CD4-positive, alpha-beta T cell treated with Interferon gamma for 1 hour (primary cell): ENCODE measurements at regions not wholly inside any gene's neighbourhood (a gene's known extent, or its start where the extent isn't known, plus 50 kb on each side); places are given as distances from the start of the nearest gene placed in this dataset.

Experiments used
- DNase-seq: peaks from one replicate; pipeline ENCODE4 v3.0.0-alpha.2; 2020

DNA sequence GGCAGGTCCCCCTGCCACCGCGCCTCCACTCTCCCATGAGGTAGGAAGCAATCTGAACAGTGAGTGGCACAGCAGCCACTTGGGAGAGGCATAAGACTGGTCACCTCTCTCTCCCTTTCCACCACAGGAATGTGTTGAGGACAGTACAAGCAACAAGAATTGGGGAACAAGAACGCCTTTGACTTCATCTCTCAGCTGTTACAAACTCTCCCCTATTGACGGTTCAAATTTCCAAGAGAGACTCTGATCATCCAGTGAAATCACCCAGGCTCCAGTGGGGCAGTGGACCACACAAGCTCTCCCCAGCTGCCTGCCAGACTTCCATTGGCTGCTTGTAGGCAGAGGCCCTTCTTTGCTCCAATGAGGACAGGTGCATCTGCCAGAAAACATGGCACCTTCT, 249.9 kb upstream of the JUN start:
- DNase-seq, result no peak

DNA sequence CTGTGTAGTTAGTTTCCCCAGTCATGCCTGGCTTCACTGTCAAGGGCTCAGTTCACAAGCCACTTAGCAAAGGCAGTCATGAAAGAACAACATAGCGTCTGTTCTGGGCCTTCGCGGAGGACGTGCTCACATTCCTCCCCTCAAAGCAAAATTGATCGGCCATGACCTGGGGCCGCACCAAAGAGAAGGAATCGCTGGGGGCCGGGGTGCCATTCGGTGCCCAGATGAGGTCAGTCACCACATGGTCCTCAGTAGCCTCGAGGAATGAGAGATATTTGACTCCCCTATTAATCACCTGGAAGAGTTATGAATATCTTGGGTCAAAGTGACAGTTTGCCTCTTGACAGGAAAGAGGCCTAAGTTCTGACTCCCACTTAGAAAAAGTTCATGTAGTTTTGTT, 251.1 kb upstream of the JUN start:
- no peak for DNase-seq

DNA sequence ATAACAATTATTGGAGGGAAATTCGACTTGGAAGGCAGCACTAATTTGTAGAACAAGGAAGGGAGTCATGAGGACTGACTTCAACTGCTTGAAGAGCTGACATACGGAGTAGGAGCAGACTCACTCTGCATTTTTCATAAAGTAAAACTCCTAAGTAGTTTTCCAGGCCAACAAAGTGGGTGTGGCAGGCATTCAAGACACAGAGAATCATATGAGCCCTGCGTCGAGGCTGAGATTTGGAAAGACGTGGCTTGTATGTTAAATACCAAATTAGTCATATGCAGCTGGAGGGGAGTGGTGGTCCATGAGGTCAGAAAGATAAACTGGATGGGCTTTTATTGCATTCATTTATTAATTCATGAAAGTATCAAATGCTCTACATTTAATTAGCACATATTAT, 255.7 kb upstream of the JUN start:
- no peak for DNase-seq

DNA sequence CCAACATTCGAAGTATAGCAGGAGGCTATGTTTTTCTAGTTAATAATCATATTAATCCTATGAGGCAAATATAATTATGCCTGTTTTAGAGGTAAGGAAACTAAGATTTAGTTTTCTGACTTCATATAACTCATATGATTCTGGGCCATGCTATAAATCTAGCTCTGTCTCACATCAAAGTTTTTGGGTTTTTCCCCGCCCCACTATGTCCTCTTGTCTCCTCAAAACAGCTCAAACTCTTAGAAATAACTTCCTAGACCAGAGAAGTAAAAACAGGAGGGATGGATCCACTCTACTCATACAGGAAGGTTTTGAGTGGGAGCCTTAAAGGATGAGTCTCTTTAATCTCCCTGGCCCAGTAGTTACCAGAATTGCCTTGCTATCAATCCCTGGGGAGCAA, 256.4 kb upstream of the FGGY start:
- no peak for DNase-seq

DNA sequence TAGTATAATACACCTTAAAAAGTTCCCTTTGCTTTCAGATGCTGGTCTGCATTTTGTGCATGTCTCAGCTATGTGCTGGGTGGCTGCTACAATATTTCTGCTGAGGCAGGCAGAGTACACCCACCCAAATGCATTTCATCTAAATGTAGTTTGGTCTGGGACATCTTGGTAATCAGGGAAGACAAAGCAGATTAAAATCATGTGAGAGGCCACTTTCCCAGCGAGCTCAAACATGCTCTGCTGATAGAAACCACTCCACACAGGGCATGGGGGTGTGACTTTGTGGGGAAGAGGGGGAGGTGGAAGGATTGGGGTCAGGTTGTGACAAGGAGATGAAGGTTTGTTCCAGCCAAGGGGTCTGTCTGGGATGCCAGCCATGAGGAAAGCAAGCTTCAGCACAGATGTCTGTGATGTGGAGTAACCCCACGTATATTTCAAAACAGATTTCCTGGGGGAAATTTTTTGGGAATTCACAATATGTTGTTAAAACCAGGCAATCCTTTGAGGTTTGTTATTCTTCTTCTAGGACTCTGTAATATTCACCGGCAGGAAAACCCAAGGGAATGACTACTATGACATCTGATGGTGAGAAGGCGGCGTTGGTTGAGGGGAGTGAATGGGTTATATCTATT, 255.1 kb upstream of the FGGY start:
- DNase-seq, result no peak

DNA sequence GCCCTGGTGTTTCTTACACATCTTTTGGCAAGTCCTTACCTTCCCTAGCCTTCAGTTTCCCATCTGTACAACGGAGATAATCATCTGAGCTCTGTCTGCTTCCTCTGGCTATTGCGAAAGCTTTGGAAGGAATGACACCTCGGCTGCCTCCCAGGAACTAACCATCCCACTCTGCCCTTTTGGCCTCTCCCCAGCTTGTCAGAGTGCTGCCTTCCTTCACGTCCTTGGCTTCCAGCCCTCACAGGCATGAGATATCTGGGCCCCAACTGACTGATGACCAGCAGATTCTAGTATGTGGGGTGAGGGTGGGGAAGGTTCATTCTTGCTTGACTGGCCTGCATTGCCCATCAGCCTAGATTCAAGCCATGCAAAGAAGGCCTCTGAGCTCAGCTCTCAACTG, 253.1 kb upstream of the FGGY start:
- no peak for DNase-seq

DNA sequence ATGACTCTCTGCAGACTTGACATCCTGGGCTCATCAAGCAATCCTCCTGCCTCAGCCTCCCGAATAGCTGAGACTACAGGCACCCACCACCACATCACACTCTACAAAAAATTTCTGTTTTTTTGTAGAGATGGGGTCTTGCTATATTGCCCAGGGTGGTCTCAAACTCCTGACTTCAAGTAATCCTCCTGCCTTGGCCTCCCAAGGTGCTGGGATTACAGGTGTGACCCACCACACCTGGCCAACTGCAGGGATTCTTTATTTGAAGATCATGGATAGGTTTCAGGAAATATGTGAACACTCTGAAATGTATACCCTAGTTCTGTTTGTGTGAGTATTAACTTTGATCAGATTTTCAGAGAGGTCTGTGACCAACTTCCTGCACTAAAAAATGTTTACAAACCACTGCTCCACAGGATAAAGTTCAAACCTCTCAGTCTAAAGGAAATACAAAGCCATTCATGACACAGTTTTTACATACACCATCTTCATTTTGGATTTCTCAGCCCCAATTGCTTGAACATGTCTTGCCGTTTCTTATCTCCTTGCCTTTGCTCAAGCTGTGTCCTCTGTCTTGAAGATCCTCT, 252.3 kb upstream of the FGGY start:
- DNase-seq, result no peak

DNA sequence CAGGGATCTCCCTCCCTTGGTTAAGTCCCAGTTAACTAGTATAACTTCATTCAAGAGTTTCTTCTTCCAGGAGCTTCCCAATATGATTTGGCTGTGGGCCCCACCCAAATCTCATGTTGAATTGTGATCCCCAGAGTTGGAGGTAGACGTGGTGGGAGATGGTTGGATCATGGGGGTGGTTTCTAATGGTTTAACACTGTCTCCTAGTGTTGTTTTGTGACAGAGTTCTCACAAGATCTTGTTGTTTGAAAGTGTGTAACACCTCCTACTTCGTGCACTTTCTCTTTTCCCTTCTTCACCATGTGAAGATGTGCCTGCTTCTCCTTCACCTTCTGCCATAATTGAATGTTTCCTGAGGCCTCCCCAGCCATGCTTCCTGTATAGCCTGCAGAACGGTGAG, 251.8 kb upstream of the FGGY start:
- no peak for DNase-seq

DNA sequence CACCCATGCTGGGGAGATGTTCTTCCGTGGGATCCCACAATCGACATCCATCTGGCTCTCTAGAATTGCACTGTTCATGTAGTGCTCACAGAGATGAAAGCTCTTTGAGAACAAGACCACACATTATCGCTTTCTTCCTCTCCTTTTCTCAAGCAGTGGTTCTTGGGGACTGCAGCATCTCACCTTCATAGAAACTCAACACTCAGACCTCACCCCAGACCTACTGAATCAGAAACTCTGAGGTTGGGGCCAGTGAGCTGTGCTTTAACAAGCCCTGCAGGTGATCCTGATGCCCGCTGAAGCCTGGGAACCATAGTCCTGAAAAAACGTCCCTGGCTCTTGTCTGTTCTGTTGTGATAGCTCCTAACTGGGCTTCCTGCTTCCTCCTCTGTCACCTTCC, 251.3 kb upstream of the FGGY start:
- DNase-seq, result no peak

DNA sequence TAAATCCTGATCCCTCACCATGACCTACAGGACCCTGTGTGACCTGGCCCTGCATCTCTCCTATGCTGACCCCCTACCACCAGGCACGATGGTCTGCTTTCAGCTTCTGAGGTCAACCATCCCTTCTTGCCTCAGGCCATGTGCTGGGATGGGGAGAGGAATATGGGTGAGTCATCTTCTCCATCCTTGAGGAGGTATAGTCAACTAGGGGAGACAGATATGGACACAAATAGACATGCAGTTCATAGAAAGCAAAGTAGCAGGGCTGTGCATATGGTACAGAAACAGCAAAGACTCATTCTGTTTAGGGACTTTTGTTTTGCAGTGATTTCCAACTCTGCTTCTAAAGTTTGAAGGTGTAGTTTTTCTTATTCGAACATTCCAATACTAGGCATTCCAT, 250.8 kb upstream of the FGGY start:
- DNase-seq, result no peak

DNA sequence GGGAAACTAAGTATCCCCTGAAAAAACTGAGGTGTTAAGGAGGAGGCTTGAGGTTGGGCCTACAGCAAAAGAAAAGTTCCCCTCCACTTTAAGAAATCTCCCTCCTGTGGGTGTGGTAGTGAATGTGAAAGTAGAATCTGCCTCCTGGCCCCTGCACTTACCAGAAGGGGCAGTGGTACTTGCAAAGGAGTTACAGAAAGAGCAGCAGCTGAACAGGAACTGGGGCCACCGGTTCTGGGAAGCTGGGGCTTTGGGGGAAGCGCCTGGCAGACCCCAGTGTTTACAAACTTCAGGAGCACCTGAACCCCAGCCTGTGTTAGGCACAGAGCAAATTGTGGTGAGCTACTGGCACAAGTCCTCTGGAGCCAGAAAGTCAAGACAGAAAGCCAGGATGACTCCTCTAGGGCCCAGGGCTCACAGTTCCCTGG, 250.2 kb upstream of the FGGY start:
- DNase-seq, result peak; percentile 51

DNA sequence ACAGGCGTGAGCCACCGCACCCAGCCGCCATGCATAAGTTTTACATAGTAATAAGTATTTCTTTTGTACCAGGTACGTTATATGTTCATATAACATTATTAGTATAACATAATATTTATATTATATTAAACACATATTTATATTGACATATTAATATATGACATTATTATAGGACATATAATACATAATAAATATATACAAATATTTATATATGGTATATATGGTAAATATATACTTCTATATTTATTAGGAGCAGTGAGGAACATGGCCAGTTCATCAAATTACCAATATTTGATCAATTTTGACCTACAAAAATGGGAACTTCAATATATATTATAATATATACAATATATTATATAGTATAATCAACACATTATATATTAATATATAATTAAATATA, 245.9 kb upstream of the FGGY start:
- no peak for DNase-seq

DNA sequence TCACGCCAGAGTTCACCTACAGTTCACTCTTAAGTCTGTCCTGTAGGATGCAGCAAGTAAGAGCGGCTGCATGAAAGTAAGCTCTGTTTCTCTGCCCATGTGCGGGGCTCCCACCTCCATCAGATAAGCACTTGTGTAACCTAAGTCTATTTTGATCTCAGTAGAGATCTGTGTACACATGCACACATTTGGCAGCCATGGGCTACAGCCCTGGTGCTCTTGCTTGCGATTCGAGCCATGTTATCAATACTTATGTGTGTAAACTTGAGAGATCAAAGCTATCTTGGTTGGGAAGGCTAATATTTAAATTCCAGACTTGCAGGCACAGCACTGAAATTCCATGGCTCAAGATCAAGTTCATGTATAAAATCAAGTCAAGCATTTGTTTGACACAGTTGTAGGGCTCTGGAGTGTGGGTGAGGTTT, 244.7 kb upstream of the FGGY start:
- DNase-seq, result no peak

DNA sequence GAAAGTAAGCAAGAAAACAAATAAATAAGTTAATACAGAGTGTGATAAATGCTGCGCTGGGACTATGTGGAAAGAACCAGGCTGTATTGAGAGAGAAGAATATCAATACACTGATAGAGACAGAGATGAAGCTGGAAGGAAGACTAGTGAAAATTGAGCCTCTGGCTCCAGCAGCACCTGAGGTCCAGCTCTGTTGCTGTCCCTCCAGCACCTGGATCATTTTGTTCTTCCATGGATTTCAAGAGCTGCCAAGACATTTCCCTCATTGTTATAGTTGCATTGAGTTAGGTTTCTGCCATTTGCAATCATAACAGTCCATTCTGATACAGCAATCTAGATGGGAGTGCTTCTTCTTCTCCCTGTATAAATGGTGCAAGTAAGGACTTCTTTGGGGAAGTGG, 242.7 kb upstream of the FGGY start:
- no peak for DNase-seq

DNA sequence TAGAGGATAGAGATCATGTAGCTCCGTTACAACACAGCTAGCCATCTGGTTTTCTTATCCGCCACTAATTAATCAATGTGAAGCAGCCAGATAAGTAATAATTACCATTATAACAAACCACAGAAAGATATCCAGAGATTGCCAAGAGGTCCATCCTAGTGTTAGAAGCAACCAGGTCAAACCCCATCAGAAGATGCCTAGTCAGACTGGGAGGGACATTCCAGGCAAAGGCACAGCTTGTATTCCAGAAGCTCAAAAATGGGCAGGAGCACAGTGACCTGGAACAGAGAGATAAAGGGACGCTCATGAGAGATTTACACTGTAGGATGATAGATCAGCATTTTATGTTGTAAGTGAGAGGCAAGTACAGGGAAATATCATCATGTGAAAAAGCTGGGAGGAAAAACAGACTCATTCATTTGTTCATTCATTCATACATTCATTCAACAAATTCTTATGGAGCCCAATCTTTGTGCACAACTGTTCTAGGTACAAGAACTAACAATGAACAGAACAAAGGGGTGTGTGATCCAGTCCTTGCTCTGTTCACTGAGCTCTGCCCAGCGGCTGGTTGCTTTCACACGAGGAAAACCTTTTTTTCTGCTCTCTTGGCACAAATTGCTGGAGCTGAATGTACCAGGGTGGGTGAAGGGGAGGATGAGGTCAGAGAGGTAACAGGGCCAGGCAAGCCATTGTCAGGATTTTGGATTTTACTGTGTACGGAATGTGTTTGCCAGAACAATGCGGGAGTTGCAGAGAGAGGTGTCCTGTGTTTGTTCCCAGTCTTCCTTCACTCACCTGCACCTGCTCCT, 240.8 kb upstream of the FGGY start:
- DNase-seq, result no peak

DNA sequence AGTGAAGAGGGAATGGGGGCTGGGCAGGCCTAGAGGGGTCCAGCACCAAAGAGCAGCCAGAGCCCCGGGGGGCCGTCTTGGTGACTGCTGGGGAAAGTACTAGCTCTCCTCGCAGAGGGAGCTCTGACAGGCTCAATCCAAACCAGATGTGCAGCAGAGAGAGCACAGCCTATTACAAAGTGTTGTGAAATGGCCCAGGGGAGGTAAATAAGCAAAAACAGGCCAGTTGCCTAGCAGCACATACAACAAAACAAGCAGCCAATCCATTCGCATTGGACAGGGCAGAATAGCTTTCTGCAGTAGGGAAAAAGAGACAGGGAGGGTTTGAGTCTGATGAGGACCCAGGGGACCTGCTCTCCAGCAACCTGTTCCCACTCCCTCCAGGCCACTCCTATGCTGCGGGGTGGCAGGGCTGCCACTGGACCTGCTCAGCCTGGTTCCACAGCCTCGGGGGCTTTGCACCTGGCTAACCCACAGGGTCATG, 239.6 kb upstream of the FGGY start:
- DNase-seq, result peak; percentile 12

DNA sequence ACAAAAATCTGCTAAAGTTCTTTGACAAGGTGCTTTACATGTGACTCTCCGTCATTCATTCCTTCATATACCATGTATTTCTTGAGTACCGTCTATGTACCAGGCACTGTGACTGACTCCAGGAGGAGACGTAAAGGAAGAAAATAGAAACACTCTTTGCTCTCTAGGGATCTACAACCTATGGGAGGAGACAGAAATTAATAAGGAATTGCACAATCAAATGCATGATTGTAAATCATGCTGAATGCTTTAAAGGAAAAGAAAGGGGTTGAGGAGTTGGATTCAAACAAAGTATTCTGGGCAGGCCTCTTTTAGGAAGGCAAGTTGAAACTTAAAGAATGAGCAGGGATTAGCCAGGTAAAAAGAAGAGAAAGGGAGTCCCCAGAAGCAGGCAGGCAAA, 239.1 kb upstream of the FGGY start:
- DNase-seq, result no peak

DNA sequence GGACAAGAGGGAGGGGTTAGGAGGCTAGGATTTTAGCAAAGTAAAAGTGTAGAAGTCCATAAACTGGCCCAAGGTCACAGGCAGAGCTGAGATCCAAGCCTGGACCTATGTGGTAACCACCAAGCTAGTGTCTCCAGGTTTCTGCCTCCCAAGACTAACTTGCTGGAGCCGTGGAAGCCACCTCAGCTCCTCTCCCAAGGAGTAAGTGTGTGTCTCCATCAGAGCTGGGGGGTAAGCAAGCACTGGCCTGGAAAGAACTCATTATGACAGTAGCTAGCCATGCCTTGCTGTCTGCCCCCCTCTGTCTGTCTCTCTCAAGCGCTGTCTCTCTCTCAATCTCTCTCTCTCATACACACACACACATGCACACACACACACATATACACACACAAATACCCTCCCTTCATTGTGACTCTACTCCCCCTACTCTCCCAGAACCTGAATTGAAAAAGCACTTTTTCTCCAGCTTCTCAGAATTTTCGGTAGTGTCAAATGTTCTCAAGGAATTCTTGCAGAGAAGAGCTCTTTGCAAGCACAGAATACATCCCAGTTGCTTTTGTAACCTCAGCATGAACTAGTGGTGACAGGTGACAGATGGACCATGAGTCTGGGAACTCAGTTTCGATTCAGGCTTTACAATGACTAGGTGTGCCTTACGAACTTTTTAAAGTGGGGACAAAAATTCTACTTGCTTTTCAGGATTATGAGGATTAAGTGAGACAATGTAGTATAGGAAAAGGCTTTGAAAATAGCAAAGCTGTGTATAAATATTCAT, 238.0 kb upstream of the FGGY start:
- no peak for DNase-seq

DNA sequence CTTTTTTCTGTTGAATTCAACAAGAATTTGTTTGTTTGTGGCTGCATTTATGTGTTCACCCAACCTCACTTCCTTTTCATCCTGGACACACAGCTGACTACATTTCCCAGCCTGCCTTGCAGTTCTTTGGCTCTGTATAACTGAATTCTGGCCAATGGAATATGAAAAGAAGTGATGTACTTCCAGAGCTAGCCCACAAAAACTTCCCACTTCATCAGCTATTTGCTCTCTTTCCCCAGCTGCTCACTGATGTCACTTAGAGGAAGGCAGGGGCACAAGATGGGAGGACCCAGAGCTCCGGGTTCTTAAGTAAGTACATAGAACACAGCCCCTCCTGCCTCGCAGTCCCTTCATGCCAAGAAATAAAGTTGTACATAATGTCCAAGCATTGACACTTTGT, 235.0 kb upstream of the FGGY start:
- no peak for DNase-seq

DNA sequence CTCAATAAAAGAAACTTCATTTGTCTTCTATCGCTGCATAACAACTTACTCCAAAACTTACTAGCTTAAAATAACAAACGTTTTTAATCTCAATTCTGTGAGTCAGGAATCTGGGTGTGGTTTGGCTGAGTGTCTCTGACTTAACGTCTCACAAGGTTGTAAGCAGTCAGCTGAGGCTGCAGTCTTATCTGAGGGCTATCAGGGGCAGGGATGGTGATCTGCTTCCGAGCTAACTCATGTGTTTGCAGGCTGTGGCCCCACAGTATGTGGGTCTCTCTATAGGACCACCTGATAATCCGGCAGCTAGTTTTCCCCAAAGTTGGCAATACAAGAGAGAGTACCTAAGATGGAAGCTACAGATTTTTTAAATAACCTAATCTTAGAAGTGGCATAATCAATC, 234.2 kb upstream of the FGGY start:
- DNase-seq, result no peak

DNA sequence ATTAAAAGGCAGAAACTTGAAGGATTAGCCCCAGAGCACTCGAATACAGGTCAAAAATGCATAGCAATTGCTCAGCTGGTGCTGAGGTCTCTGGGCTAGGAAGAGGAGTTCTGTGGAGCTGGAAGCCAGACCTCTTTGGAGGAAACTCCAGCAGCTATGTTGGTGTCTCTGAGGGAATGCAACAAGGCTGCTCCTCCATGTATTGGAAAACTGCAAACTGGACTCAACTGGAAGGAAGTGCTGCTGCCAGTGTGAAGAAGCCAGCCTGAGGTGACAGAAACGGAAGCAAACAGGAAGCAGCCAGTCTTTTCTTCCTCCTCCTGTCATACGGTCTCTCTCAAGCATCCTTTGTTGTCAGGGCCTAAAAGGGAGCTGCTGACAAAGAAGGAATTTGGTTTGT, 233.4 kb upstream of the FGGY start:
- DNase-seq, result no peak

DNA sequence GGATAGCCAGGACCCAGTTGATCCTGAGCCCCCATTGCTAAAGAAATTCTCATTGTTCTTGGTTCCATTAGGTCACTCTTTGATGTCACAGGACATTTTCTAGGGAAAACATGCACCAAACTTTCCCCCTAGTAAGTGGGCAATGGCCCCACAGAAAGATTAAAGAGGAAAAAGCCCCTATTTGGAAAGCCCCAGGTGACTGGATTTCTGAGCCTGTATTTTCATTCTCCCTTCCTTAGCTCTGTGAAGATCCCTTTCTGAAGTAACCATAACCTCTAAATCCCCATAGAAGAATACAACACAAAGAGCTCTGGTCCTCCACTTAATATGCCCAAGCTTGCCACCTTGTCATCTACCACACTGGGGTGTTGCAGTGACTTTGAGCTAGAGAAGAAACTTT, 232.3 kb upstream of the FGGY start:
- DNase-seq, result no peak

DNA sequence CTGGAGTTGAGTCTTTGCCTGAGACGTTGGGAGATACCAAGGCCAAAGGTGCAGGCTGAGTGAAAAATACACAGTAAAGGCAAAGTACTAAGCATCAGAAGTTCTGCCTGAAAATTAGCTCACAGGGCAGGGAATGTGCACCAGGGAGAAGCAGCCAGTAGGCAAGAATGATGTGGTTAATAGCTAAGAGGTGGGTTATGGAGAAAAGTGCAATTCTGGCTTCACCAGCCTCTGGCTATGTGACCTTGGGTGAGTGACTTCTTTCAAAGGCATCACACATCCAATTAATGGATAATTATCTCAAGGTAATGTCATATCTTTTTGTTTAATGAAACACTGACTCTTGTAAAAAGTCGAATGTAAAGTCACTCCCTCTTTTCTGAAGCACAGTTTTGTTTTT, 230.7 kb upstream of the FGGY start:
- DNase-seq, result no peak

DNA sequence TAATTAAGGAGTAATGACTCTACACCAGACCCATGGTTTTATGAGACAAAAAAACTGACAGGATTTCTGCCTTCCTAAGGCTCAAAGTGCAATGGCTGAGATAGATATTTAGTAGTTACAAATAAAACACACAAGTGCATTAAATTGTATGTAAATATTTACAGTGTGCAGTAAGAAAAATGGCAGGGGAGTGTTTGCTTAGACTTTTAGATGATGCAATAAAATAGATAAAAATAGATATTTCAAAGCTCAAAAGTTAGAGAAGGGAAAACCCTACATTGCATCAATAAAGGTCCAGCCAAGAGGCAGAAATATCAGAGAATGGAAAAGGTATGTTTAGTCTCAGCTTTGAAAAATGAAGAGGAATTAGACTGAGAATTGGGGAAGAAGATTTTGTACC, 226.3 kb upstream of the FGGY start:
- DNase-seq, result no peak
